ENCODE measurements at regions not wholly inside any gene's neighbourhood (a gene's known extent, or its start where the extent isn't known, plus 50 kb on each side); places are given as distances from the start of the nearest gene placed in this dataset.
A peak's percentile ranks its signal among the peaks of the same experiment; 100 is the strongest.
"Not testable (repeated sequence)": the region's sequence is repeated elsewhere in the genome, so short reads cannot be mapped to it uniquely, and the experiment has no call there.

- DNase-seq (ENCODE audit: low read depth) = peak; percentile 96
Observed at GRCh38 chrX:13223868-13224567, 95.8 kb downstream of the ATXN3L start.

GRCh38 chrX:13220916-13221315 is 98.9 kb downstream of the ATXN3L start:
- peak; percentile 97 for DNase-seq (ENCODE audit: low read depth)

- peak; percentile 62 for DNase-seq (ENCODE audit: low read depth)
Observed at GRCh38 chrX:13219991-13220764, 99.7 kb downstream of the ATXN3L start.

GRCh38 chrX:13218758-13219157 is 101.1 kb downstream of the ATXN3L start:
- no peak for DNase-seq (ENCODE audit: low read depth)

DNA sequence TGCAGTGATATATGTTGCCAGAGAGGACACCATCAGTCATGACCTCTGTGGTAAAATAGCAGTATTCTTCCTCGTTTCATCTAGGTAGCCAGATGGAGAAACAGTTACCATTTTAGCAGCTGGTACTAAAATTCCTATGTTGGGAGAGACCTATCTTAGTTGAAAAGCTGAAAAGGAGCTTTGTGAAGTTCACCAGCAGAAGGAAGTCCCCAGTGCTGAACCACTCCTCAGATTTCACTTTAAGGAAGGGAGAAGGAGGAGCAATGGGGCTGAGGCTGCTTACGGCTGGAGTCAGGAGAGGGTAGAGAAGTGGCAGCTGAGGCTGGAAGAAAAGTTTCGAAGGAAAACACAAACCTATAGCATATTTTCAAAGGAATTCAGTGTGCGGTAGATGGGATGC is 103.7 kb downstream of the ATXN3L start:
- DNase-seq (ENCODE audit: low read depth) = no peak

DNA sequence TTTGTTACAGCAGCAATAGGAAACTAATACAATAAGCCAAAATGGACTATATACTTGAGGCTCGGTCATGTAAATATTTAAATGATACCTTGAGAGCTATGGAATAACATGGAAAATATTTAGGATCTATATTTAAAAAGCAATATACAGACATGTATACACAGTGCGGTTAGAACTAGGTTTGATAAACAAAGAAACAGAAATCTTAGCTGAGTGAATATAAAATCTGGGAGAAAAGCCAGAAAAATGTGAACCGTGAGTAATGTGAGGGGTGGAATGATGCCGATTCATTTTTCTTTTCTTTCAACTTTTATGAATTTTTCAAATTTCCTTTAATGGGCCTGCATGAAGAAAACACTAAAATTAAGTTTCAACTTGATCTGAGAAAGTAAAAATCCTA is 104.1 kb downstream of the ATXN3L start:
- DNase-seq (ENCODE audit: low read depth) = no peak

- no peak for DNase-seq (ENCODE audit: low read depth)
Observed at GRCh38 chrX:13212191-13212651, 107.6 kb downstream of the ATXN3L start.

DNA sequence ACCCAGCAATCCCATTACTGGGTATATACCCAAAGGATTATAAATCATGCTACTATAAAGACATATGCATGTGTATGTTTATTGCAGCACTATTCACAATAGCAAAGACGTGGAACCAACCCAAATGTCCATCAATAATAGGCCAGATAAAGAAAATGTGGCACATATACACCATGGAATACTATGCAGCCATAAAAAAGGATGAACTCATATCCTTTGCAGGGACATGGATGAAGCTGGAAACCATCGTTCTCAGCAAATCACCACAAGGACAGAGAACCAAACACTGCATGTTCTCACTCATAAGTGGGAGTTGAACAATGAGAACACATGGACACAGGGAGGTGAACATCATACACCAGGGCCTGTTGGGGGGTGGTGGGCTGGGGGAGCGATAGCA is 109.7 kb downstream of the ATXN3L start:
- DNase-seq (ENCODE audit: low read depth) = not testable (repeated sequence)

- DNase-seq (ENCODE audit: low read depth) = not testable (repeated sequence)
Observed at GRCh38 chrX:13209704-13210103, 110.1 kb downstream of the ATXN3L start.

- DNase-seq (ENCODE audit: low read depth) = no peak
Observed at GRCh38 chrX:13208281-13208935, 111.4 kb downstream of the ATXN3L start.

- DNase-seq (ENCODE audit: low read depth) = no peak
Observed at GRCh38 chrX:13203271-13203670, 116.6 kb downstream of the ATXN3L start.

- no peak for DNase-seq (ENCODE audit: low read depth)
Observed at GRCh38 chrX:13201605-13202219, 118.1 kb downstream of the ATXN3L start.

DNA sequence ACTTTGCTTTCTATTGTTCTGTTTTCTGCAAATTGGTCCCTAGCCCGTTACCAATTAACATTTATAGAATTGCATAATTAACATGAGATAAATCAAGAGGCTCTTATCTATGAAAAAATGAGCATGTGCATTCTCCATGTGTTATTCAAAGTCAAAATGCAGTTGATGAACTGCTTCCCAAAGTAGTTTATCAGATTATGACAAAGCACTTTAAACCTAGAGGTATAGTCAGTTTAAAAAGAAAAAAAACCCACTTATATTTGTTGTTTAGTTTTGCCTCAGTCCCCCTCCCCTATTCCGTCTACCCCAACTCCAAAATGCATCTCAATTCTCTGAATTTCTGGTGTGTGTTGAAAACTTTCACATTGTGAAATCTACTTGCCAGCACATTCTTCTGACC is 119.5 kb downstream of the ATXN3L start:
- no peak for DNase-seq (ENCODE audit: low read depth)

GRCh38 chrX:13198762-13199064 is 121.1 kb downstream of the ATXN3L start:
- DNase-seq (ENCODE audit: low read depth) = no peak

GRCh38 chrX:13198056-13198761 is 121.6 kb downstream of the ATXN3L start:
- no peak for DNase-seq (ENCODE audit: low read depth)

DNA sequence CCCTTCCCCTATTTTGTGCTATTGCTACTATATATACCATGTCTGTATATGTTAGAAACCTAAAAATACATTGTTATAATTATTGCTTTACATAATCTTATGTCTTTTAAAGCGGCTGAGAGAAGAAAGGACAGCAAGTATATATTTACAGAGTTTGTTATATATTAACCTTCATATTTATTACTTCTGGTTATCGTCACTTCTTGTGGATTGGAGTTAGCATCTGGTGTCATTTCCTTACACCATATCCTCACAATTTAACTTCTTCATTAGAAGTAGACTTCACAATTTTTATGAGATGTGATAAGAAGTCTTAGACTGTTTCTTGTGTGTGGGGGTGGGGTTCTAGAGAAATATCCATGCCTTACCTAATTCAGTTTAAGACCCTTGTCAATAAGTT is 123.1 kb downstream of the ATXN3L start:
- no peak for DNase-seq (ENCODE audit: low read depth)

- DNase-seq (ENCODE audit: low read depth) = no peak
Observed at GRCh38 chrX:13195340-13195739, 124.5 kb downstream of the ATXN3L start.

GRCh38 chrX:13194291-13195103 is 125.4 kb downstream of the ATXN3L start:
- peak; percentile 43 for DNase-seq (ENCODE audit: low read depth)

DNA sequence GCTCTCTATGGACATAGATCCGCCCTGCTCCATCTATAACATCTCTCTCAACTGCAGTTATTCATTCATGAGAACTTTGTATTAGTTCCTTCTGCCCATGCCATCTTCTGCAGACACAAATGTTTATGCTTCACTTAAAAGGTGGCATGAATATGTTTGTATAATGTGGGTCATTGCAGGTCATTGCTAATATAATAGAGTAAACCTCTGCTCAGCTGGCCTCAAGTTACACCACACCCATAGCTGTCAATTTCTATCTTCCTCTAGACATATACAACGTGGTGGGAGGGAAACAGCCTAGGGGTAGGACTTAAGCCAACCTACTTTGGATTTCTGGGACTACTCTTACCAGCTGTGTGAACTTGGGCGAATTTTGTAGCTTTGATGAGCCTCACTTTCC is 129.8 kb downstream of the ATXN3L start:
- DNase-seq (ENCODE audit: low read depth) = no peak

DNA sequence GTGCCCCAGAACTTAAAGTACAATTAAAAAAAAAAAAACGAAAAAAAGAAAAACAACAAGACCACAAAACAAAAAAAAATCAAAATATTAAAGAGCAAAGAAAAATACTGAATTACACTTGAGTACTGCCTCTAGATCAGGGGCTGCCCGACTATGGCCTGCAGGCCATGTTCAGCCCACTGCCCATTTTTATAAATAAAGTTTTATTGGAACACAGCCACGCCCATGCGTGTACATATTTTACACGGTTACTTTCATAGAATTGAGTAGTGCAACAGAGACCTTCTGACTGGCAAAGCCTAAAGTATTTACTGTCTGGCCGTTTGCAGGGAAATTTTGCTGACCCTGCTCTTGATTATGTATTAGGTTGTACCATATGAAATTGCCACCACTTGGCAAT is 130.5 kb downstream of the ATXN3L start:
- DNase-seq (ENCODE audit: low read depth) = no peak

DNA sequence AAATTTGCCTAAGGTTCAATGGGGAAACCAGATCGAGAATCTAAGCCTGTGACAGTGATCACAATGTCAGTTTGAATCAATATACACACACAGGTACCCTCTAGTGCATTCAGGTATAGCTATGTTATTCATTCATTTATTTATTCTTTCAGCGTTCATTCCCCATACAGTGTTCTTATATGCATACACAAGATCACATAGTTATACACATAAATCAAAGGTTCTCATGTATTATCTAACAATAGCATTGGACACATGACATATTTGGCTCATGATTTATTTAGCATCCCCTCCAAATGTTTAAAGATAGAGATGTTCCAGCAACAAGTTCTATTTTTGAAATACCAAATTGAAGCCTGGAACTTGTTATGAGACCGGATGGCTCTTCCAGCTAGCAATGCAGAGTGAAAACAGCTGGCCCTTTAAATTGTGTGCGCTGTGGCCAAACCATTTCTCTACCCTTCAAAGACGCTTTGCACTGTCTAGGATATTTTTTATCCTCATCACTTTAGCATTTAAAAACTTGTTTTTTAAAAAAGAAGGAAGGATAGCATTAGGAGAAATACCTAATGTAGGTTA is 131.0 kb downstream of the ATXN3L start:
- no peak for DNase-seq (ENCODE audit: low read depth)

All from renal cortical epithelial cell (primary cell).